Inflammatory macrophage treated with lipopolysaccharide for 1 hour (primary cell): ENCODE measurements at regions not wholly inside any gene's neighbourhood (a gene's known extent, or its start where the extent isn't known, plus 50 kb on each side); places are given as distances from the start of the nearest gene placed in this dataset.

Source experiments
- DNase-seq, 2 donors: peaks; one replicate each; pipeline ENCODE4 v3.0.0-alpha.2; 2020 to 2022

GRCh38 chr1:187092104-187092503 lies 263.4 kb downstream of the PLA2G4A start:
- DNase-seq: no peak

- no peak for DNase-seq
Measured at GRCh38 chr1:187096689-187097088, 267.9 kb downstream of the PLA2G4A start.

- DNase-seq: no peak
Measured at GRCh38 chr1:187110351-187110750, 281.6 kb downstream of the PLA2G4A start.

- no peak for DNase-seq
Measured at GRCh38 chr1:187114792-187115191, 286.0 kb downstream of the PLA2G4A start.

GRCh38 chr1:187121661-187122060 lies 292.9 kb downstream of the PLA2G4A start:
- no peak for DNase-seq

GRCh38 chr1:187122566-187122965 lies 293.8 kb downstream of the PLA2G4A start:
- DNase-seq: no peak

- no peak for DNase-seq
Measured at GRCh38 chr1:187129132-187129531, 300.4 kb downstream of the PLA2G4A start.

GRCh38 chr1:187143783-187144182 lies 315.0 kb downstream of the PLA2G4A start:
- DNase-seq: no peak

GRCh38 chr1:187146388-187146787 lies 317.6 kb downstream of the PLA2G4A start:
- no peak for DNase-seq

GRCh38 chr1:187151555-187151954 lies 322.8 kb downstream of the PLA2G4A start:
- no peak for DNase-seq

GRCh38 chr1:187153047-187153446 lies 324.3 kb downstream of the PLA2G4A start:
- no peak for DNase-seq

- no peak for DNase-seq
Measured at GRCh38 chr1:187157115-187157514, 328.4 kb downstream of the PLA2G4A start.

- DNase-seq: no peak
Measured at GRCh38 chr1:187157552-187157951, 328.8 kb downstream of the PLA2G4A start.

- DNase-seq: no peak
Measured at GRCh38 chr1:187167555-187167954, 338.8 kb downstream of the PLA2G4A start.

- no peak for DNase-seq
Measured at GRCh38 chr1:187168297-187168696, 339.5 kb downstream of the PLA2G4A start.

GRCh38 chr1:187185389-187185788 lies 356.6 kb downstream of the PLA2G4A start:
- no peak for DNase-seq

GRCh38 chr1:187197685-187198084 lies 368.9 kb downstream of the PLA2G4A start:
- no peak for DNase-seq

- no peak for DNase-seq
Measured at GRCh38 chr1:187203257-187203656, 374.5 kb downstream of the PLA2G4A start.

GRCh38 chr1:187212377-187212776 lies 383.6 kb downstream of the PLA2G4A start:
- no peak for DNase-seq

- DNase-seq: no peak
Measured at GRCh38 chr1:187226396-187226795, 397.6 kb downstream of the PLA2G4A start.

GRCh38 chr1:187228790-187229189 lies 400.0 kb downstream of the PLA2G4A start:
- DNase-seq: no peak

GRCh38 chr1:187229496-187229895 lies 400.7 kb downstream of the PLA2G4A start:
- DNase-seq: no peak

GRCh38 chr1:187234706-187235105 lies 406.0 kb downstream of the PLA2G4A start:
- no peak for DNase-seq

GRCh38 chr1:187236199-187236598 lies 407.4 kb downstream of the PLA2G4A start:
- no peak for DNase-seq

GRCh38 chr1:187236676-187237075 lies 407.9 kb downstream of the PLA2G4A start:
- no peak for DNase-seq

GRCh38 chr1:187237542-187237941 lies 408.8 kb downstream of the PLA2G4A start:
- no peak for DNase-seq
